GM19395 (cell line): ENCODE measurements at regions not wholly inside any gene's neighbourhood (a gene's known extent, or its start where the extent isn't known, plus 50 kb on each side); places are given as distances from the start of the nearest gene placed in this dataset.

Experiments
- ATAC-seq: cut with Tn5 transposase; IDR thresholded peaks from one replicate; pipeline ENCODE4 v1.9.1; 2021; ENCODE audit warnings: mild to moderate bottlenecking, moderate library complexity; ENCODE audit not compliant: unreplicated experiment

DNA sequence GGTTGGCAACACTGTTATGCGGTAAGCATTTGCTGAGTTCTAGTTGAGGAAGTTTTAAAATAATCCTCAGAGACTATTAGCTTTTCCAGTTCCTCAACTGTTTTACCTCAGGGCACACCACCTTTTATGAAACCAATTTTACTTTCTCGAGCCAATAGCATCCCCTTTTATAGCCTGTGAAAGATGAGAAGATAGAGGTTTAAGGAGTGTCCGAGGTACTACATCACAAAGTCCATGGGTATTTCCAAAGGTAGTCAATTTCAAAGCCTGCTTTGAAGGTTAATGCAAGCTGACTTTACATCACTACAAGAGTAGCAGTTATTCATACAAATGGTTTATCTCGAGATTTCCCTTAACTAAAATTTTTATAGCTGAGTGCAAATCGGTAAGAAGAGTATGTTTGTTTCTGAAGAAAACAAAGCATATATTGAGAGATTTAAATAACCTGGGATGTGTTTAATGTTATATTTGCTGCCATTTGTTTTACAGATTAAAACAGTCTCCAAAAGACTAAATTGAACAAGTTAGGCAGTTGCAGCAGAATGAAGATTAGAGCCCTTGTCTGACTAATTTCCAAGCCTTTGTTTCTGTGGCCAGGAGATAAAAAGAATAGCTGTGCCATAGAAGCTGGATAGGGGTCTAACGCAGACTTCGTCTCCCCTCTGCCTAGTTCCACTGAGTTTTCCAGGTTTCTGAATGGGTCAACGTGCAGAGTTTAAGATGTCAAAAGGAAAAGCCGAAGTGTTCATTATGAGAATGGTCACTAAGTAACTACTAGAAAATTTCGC is 74.7 kb upstream of the TRPC4 start:
- no peak for ATAC-seq

GRCh38 chr13:37942929-37943328 is 73.4 kb upstream of the TRPC4 start:
- ATAC-seq = no peak

GRCh38 chr13:37934339-37935191 is 65.0 kb upstream of the TRPC4 start:
- no peak for ATAC-seq

- ATAC-seq = no peak
Measured at GRCh38 chr13:37929308-37929707, 59.7 kb upstream of the TRPC4 start.

DNA sequence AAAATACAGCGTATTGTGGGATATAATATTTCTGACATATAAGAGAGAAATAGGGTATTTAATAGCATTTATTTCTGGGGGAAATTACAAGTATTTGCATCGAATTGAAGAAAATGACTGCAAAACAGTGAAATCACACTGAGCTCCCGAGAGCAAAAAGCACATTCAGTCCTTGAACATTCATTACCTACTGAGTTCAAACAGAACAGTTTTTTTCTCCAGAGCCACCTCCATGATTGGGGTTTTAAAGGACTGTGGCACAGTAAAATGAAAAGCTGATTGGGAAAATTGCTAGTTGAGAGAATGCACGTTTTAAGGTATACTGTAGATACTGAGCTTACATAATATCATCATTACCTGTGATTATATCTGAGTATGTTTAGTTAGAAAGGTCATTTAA is 58.0 kb upstream of the TRPC4 start:
- no peak for ATAC-seq

DNA sequence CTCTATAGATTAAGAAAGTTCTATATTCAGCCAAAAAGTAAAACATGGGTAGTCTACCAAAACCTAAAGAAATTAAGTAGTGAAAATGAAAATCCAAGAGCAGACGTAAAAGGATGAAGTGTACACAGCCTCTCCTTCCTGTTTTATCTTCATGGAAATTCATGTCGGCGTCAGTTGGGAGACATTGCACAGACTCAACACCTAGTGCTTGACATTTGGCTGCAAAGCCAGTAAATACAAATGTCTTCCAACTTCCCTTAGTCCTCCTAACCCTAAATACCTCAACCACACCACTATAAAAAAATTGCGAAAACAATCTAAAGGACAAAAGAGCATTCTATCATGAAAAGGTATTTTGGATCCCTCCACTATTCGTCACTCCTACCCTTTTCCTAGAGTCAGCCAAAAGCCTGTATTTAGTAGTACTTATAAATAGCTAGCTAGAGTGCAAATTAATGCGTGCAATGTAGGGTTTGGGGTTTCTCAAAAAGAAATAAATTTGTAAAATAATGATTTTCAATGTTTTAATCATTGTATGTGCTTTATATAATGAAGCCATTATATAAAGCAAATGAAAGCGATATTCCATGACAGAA is 56.4 kb upstream of the TRPC4 start:
- ATAC-seq = no peak

- ATAC-seq = no peak
Measured at GRCh38 chr13:37923236-37923635, 53.7 kb upstream of the TRPC4 start.

DNA sequence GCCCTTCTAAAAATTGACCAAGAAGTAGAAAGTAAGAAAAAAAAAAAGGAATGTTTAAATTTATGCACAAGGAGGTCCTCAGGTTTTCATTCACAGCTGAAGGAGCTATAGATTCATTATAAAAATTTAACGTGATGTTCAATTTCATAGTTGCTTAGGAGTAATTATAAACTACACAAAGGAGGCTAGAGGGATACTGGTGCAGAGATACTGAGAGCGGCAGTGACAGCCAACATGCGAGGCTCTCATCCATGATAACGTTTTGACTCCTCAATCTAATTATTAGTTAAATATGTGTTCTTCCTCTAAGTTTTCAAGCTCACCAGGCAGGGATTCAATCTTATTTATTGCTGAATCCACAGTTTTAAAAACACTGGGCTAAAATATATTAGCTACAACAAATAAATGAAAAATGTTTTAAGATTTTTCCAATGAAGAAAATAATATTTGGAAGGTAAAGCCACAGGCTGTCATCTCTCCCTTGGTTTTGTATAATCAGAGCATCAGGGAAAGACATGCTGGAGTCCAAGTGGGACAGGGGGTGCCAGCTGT is 49.8 kb upstream of the TRPC4 start:
- ATAC-seq = no peak
